Inflammatory macrophage treated with lipopolysaccharide for 1 hour (primary cell): ENCODE measurements at regions not wholly inside any gene's neighbourhood (a gene's known extent, or its start where the extent isn't known, plus 50 kb on each side); places are given as distances from the start of the nearest gene placed in this dataset.

Experiments used
- DNase-seq, 2 donors: peaks; one replicate each; pipeline ENCODE4 v3.0.0-alpha.2; 2020 to 2022

DNA sequence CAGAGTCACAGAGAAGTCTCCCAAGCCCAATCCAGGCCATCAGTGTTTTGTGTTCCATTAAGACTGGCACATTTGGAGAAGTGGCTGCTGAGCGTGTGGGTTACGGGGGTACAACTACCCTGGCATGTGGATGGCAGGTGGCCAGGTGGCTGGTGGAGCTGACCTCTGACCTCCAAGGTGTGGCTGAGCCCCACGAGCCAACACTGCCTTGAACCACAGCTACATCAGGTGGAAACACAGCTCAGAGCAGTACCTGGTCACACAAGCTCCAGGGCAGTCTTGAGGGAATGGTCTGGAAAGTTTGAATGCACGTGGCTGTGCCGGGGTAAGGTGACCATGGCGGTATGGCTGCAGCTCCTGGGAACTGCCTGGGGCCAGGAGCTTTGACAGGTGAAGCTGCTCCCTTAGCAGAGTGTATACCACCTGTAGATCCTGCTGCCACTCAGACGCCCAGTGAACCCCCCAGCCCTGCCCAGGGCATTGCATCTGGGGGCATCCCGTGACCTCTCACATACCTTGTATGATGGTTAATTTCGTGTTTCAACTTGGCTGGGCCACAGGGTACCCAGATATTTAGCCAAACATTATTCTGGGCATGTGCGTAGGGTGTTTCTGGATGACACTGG lies 207.9 kb downstream of the GADD45G start:
- DNase-seq: no peak

DNA sequence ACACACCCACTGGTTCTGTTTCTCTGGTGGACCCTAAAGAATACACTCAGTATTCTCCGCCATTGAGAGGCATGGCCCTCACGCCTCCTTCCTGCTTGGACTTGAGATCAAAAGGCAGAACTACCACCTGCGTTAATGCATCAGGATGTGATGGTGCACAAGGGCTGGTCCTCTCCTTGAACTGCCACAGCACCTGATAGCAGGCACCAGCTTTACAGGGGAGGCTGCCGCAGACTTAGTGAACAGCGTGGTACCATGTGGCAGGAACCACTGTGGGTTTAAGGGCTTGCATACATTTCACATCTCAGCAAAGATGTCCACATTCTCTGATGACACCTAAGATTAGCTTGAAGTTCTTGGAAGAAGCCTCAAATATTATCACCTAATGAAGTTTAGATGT lies 208.7 kb downstream of the GADD45G start:
- no peak for DNase-seq

DNA sequence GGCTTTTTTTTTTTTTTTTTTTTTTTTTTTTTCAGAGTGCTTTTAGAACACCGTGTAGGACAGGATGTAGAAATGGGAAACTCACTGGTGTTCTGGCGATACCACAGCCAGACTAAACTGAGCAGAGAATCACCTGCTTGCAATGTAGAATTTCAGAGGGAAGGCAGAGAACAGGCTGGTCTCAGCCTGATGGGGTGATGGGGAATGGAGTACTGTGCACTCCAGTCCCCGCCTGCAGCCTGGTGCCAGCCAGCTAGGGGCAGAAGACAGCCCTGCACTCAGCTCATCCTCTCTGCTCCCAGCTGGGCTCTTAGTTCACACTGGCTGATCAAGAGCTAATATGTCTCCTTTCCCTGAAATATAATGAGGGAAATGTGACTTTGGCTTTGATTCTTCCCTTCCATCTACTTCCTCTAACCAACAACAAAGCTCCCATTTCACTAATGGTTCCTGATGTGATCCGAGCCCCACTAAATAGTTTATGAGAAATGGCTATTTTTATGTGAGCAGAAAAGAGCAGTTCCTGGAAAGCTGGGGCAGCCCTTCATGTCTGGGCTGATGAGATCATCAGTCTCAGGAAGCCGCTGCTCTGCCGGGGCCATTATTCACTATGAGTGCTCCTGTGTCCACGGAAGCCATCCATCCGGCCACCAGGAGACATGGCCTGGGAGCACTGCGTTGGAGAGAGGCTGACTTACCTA lies 209.7 kb downstream of the GADD45G start:
- peak; percentile 62 to 71 for DNase-seq

DNA sequence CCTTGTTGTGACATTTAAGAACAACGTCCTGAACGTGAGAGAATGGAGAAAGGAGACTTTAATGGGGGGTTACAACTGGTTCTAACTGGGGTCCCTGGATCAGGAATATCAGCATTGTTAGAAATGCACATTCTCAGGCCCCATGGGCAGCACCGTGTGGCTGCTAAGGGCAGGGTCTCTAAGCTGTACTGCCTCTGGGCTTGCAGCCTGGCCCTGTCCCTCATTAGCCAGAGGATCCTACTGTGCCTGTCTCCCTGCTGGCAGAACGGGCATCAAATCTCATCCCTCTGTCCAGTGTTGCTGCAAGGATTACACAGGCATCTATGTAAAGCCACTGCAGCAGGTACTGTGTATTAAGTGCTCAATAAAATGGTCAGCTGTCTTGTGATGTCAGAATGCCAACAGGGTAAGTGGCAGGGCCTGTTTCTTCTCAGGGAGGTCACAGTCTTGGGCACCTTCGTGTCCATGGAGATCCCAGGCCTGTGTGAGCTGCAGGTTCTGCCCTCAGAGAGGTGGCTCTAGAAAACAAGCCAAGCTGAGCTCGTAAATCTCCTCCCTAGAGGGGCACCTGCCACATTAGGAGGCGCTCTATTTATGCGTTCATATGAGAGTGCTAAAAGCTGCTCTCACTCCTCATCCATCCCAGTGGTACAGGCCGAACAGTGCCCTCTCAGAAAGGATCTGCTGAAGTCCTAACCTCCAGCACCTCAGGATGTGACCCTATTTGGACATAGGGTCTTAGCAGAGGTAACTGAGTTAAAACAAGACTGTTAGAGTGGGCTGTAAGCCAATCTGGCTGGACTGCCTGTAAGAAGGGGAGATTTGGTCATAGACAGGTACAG lies 210.5 kb downstream of the GADD45G start:
- no peak for DNase-seq

DNA sequence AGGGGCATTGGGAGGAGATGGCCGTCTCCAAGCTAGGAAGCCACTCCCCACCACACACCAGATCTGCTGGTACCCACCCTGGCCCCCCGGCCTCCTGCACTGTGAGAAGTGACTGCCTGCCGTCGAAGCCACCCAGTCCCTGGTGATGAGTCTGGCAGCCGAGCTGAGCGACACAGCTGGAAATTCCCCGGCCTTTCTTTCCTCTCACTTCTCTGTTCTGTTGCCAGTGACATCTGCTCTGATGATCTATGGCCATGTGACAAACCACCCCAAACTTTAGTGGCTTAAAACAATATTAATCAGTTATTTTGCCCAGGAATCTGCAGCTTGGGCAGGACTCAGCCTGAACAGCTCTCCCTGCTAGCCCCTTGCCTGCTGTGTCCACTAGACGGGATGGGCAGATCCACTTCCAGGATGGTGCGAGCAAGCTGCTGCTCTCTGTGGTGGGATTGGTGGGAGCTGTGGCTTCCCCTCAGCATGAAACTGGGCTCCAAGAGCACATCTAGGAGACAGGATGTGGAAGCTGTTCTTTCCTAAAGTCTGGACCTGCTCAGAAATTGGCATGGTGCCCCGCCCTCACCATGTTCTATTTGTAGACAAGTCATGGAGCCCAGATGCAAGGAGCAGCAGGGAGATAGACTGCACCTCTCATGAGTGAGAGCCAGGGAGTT lies 211.2 kb downstream of the GADD45G start:
- peak; percentile 81 to 85 for DNase-seq

DNA sequence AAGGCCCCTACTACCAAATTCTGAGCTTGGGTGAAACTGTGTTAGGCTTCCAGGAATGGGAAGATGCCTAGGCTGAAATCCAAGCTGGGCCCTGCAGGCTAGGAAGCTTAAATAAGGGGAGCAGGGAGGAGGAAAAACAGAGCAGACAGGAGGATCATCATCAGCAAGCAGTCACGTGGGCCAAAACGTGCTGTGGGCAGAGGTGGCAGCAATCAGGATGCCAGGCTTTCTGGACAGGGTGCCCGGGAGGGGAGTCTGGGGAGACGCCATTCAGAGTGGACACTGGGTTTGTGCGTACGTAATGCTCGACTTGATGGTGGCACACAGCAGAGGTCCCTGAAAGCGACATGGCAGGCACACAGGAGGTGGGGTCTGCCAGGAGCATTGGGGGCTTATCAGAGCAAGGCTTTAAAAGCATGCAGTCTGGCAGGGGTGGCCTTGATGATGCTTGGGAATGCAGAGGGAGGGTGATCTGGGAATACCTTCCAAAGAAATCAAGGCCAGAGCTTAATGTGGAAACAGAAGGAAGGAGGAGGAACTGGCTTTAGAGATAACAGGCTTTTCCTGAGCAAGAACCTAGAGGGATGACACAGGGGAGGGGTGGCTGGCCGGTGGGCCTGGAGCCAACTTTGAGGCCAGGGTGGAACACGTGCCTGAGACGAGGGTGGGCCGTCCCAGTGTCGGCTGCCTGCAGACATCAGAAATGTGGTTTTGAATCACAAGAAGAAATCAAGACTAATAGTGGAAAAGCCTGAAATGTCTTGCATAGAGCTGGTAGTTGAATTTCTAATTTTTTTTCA lies 212.5 kb downstream of the GADD45G start:
- no peak for DNase-seq

DNA sequence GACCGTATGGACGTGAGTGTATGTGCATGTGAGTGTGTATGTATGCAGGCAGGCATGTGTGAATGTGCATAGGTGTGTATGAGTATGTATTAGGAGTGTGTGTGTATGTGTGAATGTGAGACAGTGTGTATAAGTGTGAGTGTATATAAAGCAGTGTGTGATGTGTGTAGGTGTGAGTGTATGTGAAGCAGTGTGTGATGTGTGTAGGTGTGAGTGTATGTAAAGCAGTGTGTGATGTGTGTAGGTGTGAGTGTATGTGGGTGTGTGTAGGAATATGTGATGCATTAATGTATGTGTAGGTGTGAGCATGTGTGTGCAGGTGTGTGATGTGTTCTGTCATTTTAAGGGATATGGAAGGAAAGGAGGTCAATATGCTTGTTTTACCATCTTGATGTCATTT lies 215.5 kb downstream of the GADD45G start:
- no peak for DNase-seq

DNA sequence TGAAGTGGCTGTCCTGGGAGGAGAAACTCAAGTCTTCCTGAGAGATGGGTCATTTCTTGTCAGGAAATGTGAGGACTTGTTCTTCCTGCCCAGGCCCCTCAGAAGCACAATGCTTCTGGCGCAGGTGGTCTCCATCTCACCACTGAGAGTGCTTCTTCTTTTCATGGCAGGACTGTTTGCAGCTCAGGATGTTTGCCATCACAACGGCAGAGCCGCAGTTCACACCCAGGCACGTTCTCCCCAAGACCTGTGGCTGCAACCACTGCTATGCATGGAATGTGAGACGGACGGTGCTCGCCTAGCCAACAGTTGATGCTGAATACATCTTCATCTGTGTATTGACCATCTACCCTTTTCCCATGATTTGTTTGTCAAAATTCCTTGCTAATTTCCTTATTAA lies 216.3 kb downstream of the GADD45G start:
- DNase-seq: no peak

DNA sequence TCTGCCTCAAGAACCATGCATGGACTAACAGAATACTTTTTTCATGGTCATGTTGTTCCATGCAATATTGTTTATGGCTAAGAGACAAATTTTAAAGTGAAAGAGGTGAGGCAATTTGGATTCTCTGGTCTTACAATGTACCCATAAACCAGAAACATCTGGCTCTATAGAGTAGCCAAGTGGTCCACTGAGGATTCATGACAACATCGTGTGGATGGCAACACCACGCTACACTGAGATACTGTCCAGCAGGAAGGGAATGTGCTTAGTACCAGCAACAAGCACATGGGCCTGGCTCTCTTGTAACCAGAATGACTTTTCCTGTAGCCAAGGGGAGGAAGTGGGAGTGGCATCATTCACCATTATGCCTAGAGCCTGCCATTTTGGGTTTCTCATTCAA lies 218.2 kb downstream of the GADD45G start:
- no peak for DNase-seq

DNA sequence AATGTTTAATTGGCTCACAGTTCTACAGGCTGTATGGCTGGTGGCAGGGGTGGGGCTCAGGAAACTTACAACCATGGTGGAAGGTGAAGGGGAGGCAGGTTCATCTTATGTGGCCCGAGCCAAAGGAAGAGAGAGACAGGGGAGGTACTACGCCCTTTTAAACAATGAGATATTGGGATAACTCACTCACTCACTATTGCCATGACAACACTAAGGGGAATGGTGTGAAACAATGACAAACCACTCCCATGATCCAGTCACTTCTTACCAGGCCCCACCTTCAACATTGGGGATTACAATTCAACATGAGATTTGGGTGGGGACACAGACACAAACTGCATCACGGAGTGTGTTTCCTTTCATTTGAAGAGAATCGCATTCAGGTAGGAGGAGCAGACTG lies 220.9 kb downstream of the GADD45G start:
- DNase-seq: no peak

DNA sequence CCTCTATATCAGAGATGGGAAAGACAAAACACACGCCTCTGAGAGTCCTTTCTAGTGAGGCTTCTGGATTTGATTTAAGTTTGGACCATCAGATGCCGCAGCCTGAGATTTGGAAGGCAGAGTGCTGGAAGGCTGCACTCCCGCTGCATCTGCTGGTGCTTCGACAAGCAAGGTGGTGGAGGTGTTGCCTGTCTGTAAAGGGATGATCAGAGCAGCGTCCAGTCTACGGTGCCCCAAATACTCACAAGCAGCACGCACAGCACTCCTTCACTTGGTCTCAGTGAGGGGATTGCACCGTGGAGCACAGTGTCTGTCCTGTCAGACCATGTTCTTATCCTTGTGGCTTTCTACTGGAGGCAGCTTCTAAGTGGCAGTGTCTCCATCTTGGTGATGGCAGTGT lies 221.4 kb downstream of the GADD45G start:
- no peak for DNase-seq

DNA sequence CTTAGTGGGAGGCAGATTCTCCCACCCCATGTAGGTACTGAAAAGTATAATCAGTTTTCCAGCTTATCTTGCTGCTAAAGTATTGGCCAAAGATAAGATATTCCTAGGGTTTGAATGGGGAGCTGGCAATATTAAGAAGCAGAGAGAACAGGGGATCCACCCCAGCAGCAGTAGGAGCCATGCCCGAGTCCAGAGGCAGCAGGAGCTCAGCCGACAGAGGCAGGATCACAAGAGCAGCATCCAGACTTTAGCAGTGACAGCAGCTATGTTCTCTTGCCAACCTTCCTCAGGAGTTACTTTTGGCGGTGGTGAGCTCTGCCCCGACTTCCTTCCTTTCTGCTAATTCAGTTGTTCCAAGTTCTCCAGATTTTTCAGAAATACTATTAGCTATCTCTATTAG lies 224.5 kb downstream of the GADD45G start:
- no peak for DNase-seq

DNA sequence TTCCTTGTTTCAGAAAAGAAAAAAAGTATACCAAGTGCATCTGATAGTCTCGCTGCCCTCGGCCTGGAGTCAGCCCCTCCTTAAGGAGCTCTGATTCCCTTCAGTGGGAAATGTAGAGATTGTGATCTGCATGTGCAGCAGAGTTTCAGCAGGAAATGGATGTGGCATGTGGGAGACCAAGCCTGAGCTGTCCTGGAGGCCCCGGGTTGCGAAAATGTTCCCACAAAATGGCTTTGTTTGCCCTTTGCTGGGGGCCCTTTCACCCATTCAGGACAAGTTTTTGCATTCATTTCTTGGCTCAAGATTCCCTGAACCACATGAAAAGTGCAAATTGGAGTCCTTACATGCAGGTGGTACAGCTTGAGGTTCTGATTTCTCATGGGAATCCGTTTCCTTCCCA lies 230.9 kb downstream of the GADD45G start:
- no peak for DNase-seq

DNA sequence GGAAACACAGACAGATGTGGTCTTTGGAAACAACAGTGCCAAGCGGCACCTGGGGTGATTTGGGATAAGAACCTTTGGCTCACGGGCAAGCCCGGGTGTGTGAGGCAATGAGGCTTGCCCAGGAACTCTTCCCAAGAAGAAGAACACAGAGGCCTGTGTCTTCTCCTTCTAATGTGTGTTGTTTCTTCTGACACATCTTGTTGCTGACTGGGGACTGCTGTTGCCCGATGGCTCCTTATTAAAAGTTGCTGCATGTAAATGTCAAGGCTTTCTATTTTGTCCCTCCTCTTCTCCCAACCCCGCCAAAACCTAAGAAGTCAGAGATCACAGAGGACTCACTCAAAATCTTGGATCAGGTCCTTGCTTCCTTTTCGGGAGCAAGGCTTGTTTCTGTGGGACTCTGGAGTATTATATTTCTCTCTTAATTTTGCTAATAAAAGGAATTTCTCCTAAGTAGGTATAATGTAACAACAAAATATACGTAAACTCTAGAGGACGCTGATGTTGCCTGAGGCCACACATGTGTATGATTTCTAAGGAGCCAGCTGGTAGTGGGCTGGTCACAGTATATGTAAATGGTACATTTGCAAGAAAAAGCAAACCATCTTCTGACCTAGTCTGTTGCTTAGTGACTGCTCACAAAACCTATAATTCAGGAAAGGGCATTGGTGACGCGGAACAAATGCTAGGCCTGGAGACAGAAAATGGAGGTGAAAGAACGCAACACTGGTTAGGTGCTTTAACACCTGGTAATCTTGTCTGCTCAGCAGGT lies 232.5 kb downstream of the GADD45G start:
- no peak for DNase-seq

DNA sequence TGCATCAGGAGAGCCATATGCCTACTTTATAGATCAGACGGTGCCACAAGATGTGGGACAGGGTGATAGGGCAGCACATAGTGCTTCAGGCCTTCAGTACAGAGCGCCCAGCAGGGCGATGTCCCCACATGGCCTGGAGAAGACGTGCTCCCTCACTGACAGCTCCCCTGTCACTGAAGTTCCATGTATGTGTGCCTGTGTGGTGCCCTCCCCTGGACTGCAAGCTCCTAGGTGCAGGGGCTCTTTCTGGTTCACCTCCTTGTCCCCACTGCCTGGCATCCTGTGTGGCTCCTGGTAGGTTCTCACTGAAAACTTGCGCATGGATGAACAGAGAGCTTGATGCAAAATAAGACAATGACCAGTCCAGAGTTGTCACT lies 233.1 kb downstream of the GADD45G start:
- no peak for DNase-seq

DNA sequence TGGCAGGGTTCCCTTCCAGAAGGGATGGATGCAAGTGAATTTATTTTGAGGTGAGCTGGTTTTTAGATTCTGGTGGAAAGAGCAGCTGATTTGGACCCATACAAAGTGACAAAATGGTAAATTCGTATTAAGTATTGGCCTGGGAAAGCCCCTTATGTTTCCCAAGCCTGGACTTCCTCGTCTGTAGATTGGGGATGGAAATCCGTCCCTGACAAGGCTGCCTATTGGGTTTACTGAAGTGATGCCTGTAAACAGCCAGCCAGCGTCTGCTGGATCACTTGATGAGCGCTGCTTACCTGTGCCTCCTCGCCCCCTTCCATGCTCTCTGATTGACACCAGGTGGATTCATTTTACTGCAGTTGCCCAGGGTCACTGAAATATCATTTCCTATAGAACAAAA lies 233.8 kb downstream of the GADD45G start:
- DNase-seq: peak; percentile 67 to 78

DNA sequence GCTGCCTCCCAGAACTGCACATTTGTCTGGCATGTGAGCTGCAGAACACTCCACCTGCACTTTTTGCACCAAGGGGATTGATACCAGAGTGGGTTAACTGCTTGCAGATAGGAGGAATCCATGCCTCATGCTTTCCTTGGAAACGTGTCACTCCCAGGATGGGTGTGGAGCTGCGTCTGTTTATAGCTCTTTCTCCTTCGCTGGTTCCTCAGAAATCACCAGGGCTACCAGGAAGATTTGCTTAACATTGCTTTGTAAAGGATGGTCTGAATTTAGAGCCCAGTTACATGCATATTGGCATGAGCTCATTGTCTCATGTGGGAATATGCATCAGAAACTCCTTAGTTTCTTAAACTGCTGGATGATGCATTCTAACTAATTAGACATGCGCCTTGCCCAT lies 234.6 kb downstream of the GADD45G start:
- DNase-seq: peak; percentile 33 to 48

DNA sequence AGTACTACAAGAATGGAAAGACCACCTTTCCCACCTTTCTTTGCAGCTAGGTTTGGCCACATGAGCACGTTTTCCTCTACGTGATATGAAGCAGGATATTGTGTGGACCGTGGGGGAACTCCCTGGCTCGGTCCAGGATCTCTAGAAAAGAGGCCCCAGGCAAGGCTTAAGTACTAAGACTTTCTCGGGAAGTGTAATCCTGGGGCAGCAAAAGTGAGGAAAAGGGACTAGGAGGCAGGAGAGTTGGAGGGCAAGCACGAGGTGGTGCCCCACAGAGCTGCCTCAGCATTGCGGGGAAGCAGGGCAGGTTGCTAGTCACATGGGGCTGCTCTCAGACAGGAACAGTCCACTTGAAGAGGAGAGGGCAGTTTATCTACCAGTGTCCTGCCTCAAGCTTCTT lies 235.1 kb downstream of the GADD45G start:
- no peak for DNase-seq

DNA sequence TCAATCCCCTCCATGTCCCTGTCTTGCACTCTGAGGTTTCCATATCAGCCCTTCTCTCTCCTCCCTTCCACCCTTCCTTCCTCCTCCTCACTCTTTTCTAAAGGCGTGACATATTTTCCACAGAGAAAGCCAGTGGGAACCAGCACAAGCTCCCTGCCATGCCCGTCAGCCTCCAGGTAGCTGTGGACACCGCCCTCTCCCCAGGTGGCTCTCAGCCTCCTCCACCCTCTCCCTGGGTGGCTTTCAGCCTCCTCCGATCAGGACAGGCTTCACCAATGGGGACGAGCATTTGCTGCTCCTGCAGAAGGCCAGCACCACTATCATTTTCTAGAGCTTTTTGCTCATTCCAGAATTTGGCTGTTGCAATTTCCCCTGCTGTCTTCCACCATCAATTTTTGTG lies 236.6 kb downstream of the GADD45G start:
- no peak for DNase-seq

DNA sequence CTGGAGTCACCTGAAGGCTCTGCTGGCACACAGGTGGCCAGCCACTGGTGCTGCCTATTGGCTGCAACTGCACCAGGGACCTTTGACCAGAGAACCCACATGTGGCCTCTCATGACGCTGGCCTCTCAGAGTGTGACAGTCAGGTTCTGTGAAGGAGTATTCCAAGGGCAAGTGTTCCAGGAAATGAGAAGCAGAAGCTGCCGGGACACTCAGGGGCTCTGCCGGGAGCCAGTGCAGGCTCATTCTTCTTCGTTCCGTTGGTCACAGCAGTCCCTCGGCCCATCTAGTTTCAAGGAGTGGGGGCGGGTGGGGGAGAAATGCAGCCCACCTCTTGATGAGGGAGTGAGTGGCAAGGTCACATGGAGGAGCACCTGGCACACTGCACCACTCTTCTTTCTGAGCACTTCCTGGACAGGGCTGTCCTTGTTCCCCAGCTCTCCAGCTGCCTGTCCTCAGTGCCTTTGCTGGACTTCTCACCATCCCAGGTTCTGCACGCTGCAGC lies 237.5 kb downstream of the GADD45G start:
- peak in 1 of 2 donors; percentile 25 for DNase-seq

DNA sequence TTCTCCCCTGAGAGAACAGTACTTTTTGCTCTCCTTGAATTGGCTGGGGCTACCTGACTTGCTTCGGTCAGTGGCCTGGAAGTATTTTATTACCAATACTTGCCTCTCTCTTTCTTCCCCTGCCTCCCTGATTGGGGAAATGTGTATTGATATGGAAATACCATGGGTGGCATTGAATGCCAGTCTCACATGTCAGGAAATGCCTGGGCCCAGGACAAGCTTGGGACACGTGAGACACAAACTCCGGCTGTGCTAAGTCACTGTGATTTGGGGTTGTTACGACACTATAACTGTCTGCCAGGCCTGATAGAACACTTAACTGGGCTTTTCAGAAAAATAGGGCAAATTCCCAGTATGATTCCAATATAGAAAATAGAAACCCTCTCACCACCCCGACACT lies 238.3 kb downstream of the GADD45G start:
- DNase-seq: no peak

DNA sequence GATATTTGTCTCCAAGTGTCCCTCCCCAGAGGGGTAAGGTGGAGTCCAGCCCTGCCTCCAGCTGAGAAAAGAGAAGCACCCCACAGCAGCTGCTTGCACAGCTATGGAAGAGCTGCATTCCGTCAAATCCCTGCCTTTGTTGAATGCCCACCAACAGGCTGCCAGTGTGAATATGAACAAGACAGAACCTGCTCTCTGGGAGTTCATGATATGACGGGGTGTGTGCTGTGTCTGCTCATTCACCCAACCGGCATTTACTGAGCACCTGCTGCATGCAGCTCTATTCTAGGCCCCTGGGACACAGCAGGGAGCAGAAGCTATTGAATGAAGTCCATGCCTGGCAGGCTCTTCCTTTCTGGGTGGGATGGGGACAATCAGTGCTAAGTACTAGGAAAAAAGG lies 238.8 kb downstream of the GADD45G start:
- no peak for DNase-seq
